ENCODE measurements at regions not wholly inside any gene's neighbourhood (a gene's known extent, or its start where the extent isn't known, plus 50 kb on each side); places are given as distances from the start of the nearest gene placed in this dataset.

DNA sequence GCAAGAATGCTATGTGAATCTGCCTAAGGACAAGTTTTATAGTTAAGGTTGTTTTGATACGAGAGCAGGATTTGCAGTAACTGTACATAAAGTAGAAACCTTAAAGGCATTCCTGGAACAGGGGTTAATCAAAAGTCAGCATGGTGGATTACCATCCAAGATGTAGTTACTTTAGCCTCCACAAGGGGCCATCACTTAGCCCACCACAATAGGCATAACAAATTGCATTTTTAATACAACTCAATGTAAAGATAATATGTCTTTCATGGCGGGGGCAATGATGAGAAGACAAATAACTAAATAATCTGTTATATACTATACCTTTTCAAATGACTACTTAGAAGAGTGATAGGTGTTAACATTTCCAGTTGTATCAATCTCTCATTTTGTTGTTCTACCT is 611.2 kb upstream of the ADGRL4 start:
- ChIA-PET POLR2A (no interaction called here), CTCF (no interaction called here)
- Histone ChIP-seq H3K36me3 (ENCODE audit: insufficient read depth, low read length) (no peaks in the 10 kb centered on the region), H3K4me3 (ENCODE audit: low read length) (no peak overlapping the region), H3K27ac (ENCODE audit: low read depth in 1 of 2, low read length in 2 of 2) (no peak overlapping the region), H3K27me3 (ENCODE audit: control insufficient read depth in 1 of 2, insufficient read depth in 2 of 2, low read length in 2 of 2) (no peaks in the 10 kb centered on the region), H3K4me1 (ENCODE audit: insufficient read depth, low read length) (no peaks in the 10 kb centered on the region), H3K9me3 (ENCODE audit: control insufficient read depth in 1 of 2, insufficient read depth in 1 of 2, low read length in 2 of 2) (peaks cover 0 to 4% of the 10 kb centered on the region in 2 experiments)
- H3K4me3 Mint-ChIP-seq = no peak overlapping the region
- intact Hi-C loops (cut with DNase I, micrococcal nuclease) = no loop called here
- H3K27me3 Mint-ChIP-seq = no peaks in the 10 kb centered on the region
- H3K36me3 Mint-ChIP-seq (ENCODE audit: low read depth) = no peaks in the 10 kb centered on the region
- no peaks in the 10 kb centered on the region for H3K4me1 Mint-ChIP-seq (ENCODE audit: low read depth)
- H3K27ac Mint-ChIP-seq = no peak overlapping the region
- DNase-seq = no peak
- TF ChIP-seq, protein P1, sequence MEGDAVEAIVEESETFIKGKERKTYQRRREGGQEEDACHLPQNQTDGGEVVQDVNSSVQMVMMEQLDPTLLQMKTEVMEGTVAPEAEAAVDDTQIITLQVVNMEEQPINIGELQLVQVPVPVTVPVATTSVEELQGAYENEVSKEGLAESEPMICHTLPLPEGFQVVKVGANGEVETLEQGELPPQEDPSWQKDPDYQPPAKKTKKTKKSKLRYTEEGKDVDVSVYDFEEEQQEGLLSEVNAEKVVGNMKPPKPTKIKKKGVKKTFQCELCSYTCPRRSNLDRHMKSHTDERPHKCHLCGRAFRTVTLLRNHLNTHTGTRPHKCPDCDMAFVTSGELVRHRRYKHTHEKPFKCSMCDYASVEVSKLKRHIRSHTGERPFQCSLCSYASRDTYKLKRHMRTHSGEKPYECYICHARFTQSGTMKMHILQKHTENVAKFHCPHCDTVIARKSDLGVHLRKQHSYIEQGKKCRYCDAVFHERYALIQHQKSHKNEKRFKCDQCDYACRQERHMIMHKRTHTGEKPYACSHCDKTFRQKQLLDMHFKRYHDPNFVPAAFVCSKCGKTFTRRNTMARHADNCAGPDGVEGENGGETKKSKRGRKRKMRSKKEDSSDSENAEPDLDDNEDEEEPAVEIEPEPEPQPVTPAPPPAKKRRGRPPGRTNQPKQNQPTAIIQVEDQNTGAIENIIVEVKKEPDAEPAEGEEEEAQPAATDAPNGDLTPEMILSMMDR (IDR thresholded peaks at IDR 0.05) = no peak
- no peak for ATAC-seq (ENCODE audit: poor library complexity)
- H3K9me3 Mint-ChIP-seq = peaks cover 4% of the 10 kb centered on the region

DNA sequence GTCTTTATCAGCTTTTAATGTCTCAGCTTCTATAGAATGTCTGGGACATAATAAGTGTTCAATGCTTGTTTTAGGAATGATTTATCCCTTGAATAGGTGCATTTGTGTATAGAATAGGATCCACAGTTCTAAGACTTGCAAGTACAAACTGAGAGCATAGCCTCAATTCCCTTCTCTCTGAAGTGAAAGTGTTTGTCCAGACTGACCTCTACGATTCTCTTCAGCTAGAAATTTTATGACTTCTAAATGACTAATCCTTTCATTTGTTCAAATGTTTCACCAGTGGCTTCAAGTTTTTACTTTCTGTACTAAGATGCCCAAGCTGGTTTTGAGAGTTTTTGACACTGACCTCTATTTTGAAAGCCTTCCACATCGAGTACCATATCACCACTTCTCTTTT is 608.2 kb upstream of the ADGRL4 start:
- CTCF ChIA-PET = no interaction called here
- no peaks in the 10 kb centered on the region for H3K4me1 Mint-ChIP-seq (ENCODE audit: low read depth)
- Histone ChIP-seq H3K27me3 (ENCODE audit: control insufficient read depth in 1 of 2, insufficient read depth in 2 of 2, low read length in 2 of 2) (no peaks in the 10 kb centered on the region), H3K36me3 (ENCODE audit: insufficient read depth, low read length) (no peaks in the 10 kb centered on the region), H3K9me3 (ENCODE audit: control insufficient read depth in 1 of 2, insufficient read depth in 1 of 2, low read length in 2 of 2) (no peaks in the 10 kb centered on the region), H3K4me3 (ENCODE audit: low read length) (no peak overlapping the region), H3K27ac (ENCODE audit: low read depth in 1 of 2, low read length in 2 of 2) (no peak overlapping the region), H3K4me1 (ENCODE audit: insufficient read depth, low read length) (no peaks in the 10 kb centered on the region)
- POLR2A ChIA-PET = no interaction called here
- TF ChIP-seq, protein P1 (IDR thresholded peaks at IDR 0.05) = no peak
- H3K36me3 Mint-ChIP-seq (ENCODE audit: low read depth) = no peaks in the 10 kb centered on the region
- H3K4me3 Mint-ChIP-seq = no peak overlapping the region
- peaks cover 5% of the 10 kb centered on the region for H3K9me3 Mint-ChIP-seq
- DNase-seq = no peak
- intact Hi-C loops (cut with DNase I, micrococcal nuclease) = no loop called here
- ATAC-seq (ENCODE audit: poor library complexity) = no peak
- H3K27me3 Mint-ChIP-seq = no peaks in the 10 kb centered on the region
- H3K27ac Mint-ChIP-seq = no peak overlapping the region

DNA sequence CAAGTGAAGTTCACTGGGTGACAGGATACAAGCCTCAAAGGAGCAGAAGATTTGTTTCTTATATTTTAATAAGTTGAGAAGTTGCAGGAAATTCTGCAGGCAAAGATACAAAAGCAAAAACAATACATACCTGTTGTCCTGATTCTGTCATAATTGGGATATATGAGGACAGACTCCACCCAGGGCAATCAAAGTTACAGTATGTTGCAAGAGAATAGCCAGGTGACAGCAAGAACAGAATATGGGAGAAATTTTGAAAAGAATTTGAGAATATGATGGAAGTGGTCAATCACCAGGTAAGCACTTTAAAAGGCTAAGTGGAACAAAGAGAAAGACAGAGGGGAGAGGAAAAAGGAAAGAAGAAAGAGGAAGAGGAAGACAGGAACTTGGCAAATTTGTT is 607.6 kb upstream of the ADGRL4 start:
- ChIA-PET POLR2A (no interaction called here), CTCF (no interaction called here)
- H3K4me1 Mint-ChIP-seq (ENCODE audit: low read depth) = no peaks in the 10 kb centered on the region
- DNase-seq (no peak), ATAC-seq (ENCODE audit: poor library complexity) (no peak)
- Histone ChIP-seq H3K27ac (ENCODE audit: low read depth in 1 of 2, low read length in 2 of 2) (no peak overlapping the region), H3K27me3 (ENCODE audit: control insufficient read depth in 1 of 2, insufficient read depth in 2 of 2, low read length in 2 of 2) (no peaks in the 10 kb centered on the region), H3K36me3 (ENCODE audit: insufficient read depth, low read length) (no peaks in the 10 kb centered on the region), H3K4me3 (ENCODE audit: low read length) (no peak overlapping the region), H3K4me1 (ENCODE audit: insufficient read depth, low read length) (no peaks in the 10 kb centered on the region), H3K9me3 (ENCODE audit: control insufficient read depth in 1 of 2, insufficient read depth in 1 of 2, low read length in 2 of 2) (no peaks in the 10 kb centered on the region)
- intact Hi-C loops (cut with DNase I, micrococcal nuclease) = no loop called here
- no peak overlapping the region for H3K4me3 Mint-ChIP-seq
- H3K27ac Mint-ChIP-seq = no peak overlapping the region
- peaks cover 5% of the 10 kb centered on the region for H3K9me3 Mint-ChIP-seq
- no peaks in the 10 kb centered on the region for H3K27me3 Mint-ChIP-seq
- TF ChIP-seq, protein P1 (IDR thresholded peaks at IDR 0.05) = no peak
- H3K36me3 Mint-ChIP-seq (ENCODE audit: low read depth) = no peaks in the 10 kb centered on the region
